Naive B cell (primary cell): ENCODE measurements at regions not wholly inside any gene's neighbourhood (a gene's known extent, or its start where the extent isn't known, plus 50 kb on each side); places are given as distances from the start of the nearest gene placed in this dataset.
A peak's percentile ranks its signal among the peaks of the same experiment; 100 is the strongest.
"Not testable (repeated sequence)": the region's sequence is repeated elsewhere in the genome, so short reads cannot be mapped to it uniquely, and the experiment has no call there.

ENCODE experiments used
- ATAC-seq, 2 donors: fragments of 150-1000 bp; cut with Tn5 transposase; 2 replicates each; pipeline ENCODE4 v1.10.0; 2021; ENCODE audit warnings: low read depth in 2 of 2, mild to moderate bottlenecking in 2 of 2, moderate library complexity in 2 of 2
- DNase-seq: peaks from one replicate; pipeline ENCODE4 v3.0.0; 2022
- H3K27ac Mint-ChIP-seq, 6 donors: one replicate each; pipeline ENCODE4 v1.8.0; 2020 to 2022; ENCODE audit warnings: mild to moderate bottlenecking in 6 of 6, mixed read lengths in 6 of 6, moderate library complexity in 5 of 6, inconsistent platforms in 2 of 6
- H3K27me3 Mint-ChIP-seq, 3 donors: one replicate each; pipeline ENCODE4 v1.8.0; 2021 to 2022; ENCODE audit warnings: mixed read lengths in 3 of 3, mild to moderate bottlenecking in 1 of 3
- H3K36me3 Mint-ChIP-seq, 2 donors: one replicate each; pipeline ENCODE4 v1.8.0; 2020 to 2022; ENCODE audit warnings: mixed read lengths in 2 of 2, inconsistent platforms in 1 of 2, mild to moderate bottlenecking in 1 of 2
- H3K4me1 Mint-ChIP-seq, 3 donors: one replicate each; pipeline ENCODE4 v1.8.0; 2020 to 2022; ENCODE audit warnings: mixed read lengths in 3 of 3, inconsistent platforms in 1 of 3, mild to moderate bottlenecking in 1 of 3, moderate library complexity in 1 of 3
- H3K4me3 Mint-ChIP-seq, 8 donors: one replicate each; pipeline ENCODE4 v1.8.0; 2020 to 2022; ENCODE audit warnings: mild to moderate bottlenecking in 8 of 8, mixed read lengths in 8 of 8, moderate library complexity in 8 of 8, inconsistent platforms in 2 of 8
- H3K9me3 Mint-ChIP-seq, 7 donors: one replicate each; pipeline ENCODE4 v1.8.0; 2020 to 2022; ENCODE audit warnings: mixed read lengths in 7 of 7, mild to moderate bottlenecking in 5 of 7, inconsistent platforms in 2 of 7, moderate library complexity in 1 of 7

- Mint-ChIP-seq H3K27ac (peak overlapping the region in 1 of 6 donors; percentile 13), H3K27me3 (no peaks in the 10 kb centered on the region), H3K9me3 (peaks cover 7 to 31% (median 10%) of the 10 kb centered on the region in 7 donors), H3K4me3 (no peak overlapping the region), H3K36me3 (no peaks in the 10 kb centered on the region), H3K4me1 (no peaks in the 10 kb centered on the region)
- DNase-seq (no peak), ATAC-seq (no peak)
Observed at GRCh38 chr2:163897799-163898198, 162.0 kb upstream of the FIGN start.

- H3K4me1 Mint-ChIP-seq, DNase-seq, H3K27me3 Mint-ChIP-seq, H3K36me3 Mint-ChIP-seq, H3K4me3 Mint-ChIP-seq, ATAC-seq, H3K27ac Mint-ChIP-seq: not testable (repeated sequence)
- peaks cover 0 to 11% (median 9%) of the 10 kb centered on the region in 7 donors for H3K9me3 Mint-ChIP-seq
Observed at GRCh38 chr2:163893444-163893843, 157.6 kb upstream of the FIGN start.

DNA sequence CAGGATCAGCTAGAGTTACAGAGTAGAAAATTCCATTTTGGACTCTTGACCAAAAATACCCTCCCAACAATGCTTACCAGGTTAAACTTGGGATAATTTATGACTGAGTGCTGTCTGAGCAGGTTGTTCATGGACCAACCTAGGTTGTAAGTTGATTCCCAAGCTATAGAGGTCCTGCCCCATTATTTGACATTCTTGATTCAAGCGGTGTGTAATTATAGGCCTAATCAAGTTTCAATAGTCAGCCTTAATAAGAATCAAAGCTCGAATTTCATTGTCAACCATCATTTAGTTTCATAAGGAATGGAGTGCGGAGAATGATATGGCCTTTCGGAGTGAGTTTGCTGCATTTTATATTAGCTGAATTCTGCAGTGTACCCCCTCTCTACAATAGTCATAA, 152.8 kb upstream of the FIGN start:
- Mint-ChIP-seq H3K36me3 (no peaks in the 10 kb centered on the region), H3K27me3 (no peaks in the 10 kb centered on the region), H3K9me3 (peaks cover 0 to 7% (median 3%) of the 10 kb centered on the region in 7 donors), H3K4me3 (no peak overlapping the region), H3K4me1 (no peaks in the 10 kb centered on the region), H3K27ac (no peak overlapping the region)
- no peak for DNase-seq
- ATAC-seq: no peak

GRCh38 chr2:163887182-163887581, 151.4 kb upstream of the FIGN start:
- Mint-ChIP-seq H3K4me3 (no peak overlapping the region), H3K27me3 (no peaks in the 10 kb centered on the region), H3K36me3 (no peaks in the 10 kb centered on the region), H3K9me3 (no peaks in the 10 kb centered on the region), H3K27ac (no peak overlapping the region), H3K4me1 (no peaks in the 10 kb centered on the region)
- no peak for ATAC-seq
- DNase-seq: no peak

- Mint-ChIP-seq H3K9me3 (peaks cover 0 to 6% (median 0%) of the 10 kb centered on the region in 7 donors), H3K27me3 (no peaks in the 10 kb centered on the region), H3K4me1 (no peaks in the 10 kb centered on the region), H3K36me3 (no peaks in the 10 kb centered on the region), H3K27ac (no peak overlapping the region), H3K4me3 (no peak overlapping the region)
- DNase-seq (no peak), ATAC-seq (no peak)
Observed at GRCh38 chr2:163884416-163884815, 148.6 kb upstream of the FIGN start.

GRCh38 chr2:163878718-163879117, 142.9 kb upstream of the FIGN start:
- Mint-ChIP-seq H3K4me1 (no peaks in the 10 kb centered on the region), H3K27me3 (no peaks in the 10 kb centered on the region), H3K27ac (no peak overlapping the region), H3K36me3 (no peaks in the 10 kb centered on the region), H3K4me3 (no peak overlapping the region), H3K9me3 (peaks cover 0 to 6% (median 0%) of the 10 kb centered on the region in 7 donors)
- ATAC-seq (no peak), DNase-seq (no peak)

GRCh38 chr2:163877316-163877715, 141.5 kb upstream of the FIGN start:
- H3K9me3 Mint-ChIP-seq: peaks cover 0 to 6% (median 0%) of the 10 kb centered on the region in 7 donors
- no peaks in the 10 kb centered on the region for H3K4me1 Mint-ChIP-seq

GRCh38 chr2:163863073-163863472, 127.3 kb upstream of the FIGN start:
- H3K9me3 Mint-ChIP-seq: peaks cover 0 to 10% (median 0%) of the 10 kb centered on the region in 7 donors
- H3K27ac Mint-ChIP-seq: no peak overlapping the region
- no peaks in the 10 kb centered on the region for H3K4me1 Mint-ChIP-seq
- no peak for ATAC-seq
- no peaks in the 10 kb centered on the region for H3K36me3 Mint-ChIP-seq
- no peaks in the 10 kb centered on the region for H3K27me3 Mint-ChIP-seq
- no peak for DNase-seq
- H3K4me3 Mint-ChIP-seq: no peak overlapping the region

More at GRCh38 chr2:163877316-163877715, 141.5 kb upstream of the FIGN start:
- no peaks in the 10 kb centered on the region for H3K36me3 Mint-ChIP-seq
- no peak overlapping the region for H3K4me3 Mint-ChIP-seq
- H3K27me3 Mint-ChIP-seq: no peaks in the 10 kb centered on the region
- H3K27ac Mint-ChIP-seq: no peak overlapping the region
- DNase-seq (no peak), ATAC-seq (no peak)

DNA sequence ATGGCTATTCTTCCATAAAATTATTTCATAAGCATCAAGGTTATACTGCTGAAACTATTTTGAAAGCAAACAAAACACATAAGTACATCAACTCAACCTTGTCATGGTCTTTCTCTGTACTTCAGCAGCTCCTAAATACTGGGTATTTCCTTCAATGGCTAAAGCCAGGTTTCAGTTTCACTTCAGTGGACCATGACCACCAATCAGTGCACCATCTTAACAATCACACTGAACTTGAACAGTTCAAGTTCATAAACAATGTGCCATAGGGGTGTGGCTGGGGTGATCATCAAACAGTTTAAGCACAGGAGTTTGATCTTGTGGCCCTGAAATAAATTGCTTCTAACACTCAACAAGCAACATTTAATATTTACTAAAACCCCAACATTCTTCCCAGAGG, 124.1 kb upstream of the FIGN start:
- peaks cover 0 to 2% (median 0%) of the 10 kb centered on the region in 7 donors for H3K9me3 Mint-ChIP-seq
- H3K36me3 Mint-ChIP-seq: no peaks in the 10 kb centered on the region
- no peak for DNase-seq
- H3K4me3 Mint-ChIP-seq: no peak overlapping the region
- H3K27ac Mint-ChIP-seq: no peak overlapping the region
- H3K4me1 Mint-ChIP-seq: no peaks in the 10 kb centered on the region
- H3K27me3 Mint-ChIP-seq: no peaks in the 10 kb centered on the region
- ATAC-seq: no peak

GRCh38 chr2:163856941-163857340, 121.1 kb upstream of the FIGN start:
- no peaks in the 10 kb centered on the region for H3K36me3 Mint-ChIP-seq
- H3K9me3 Mint-ChIP-seq: peaks cover 0 to 2% (median 0%) of the 10 kb centered on the region in 7 donors
- H3K4me3 Mint-ChIP-seq: no peak overlapping the region
- H3K27ac Mint-ChIP-seq: no peak overlapping the region
- H3K4me1 Mint-ChIP-seq: no peaks in the 10 kb centered on the region
- no peak for DNase-seq
- ATAC-seq: no peak
- no peaks in the 10 kb centered on the region for H3K27me3 Mint-ChIP-seq

- Mint-ChIP-seq H3K4me1 (no peaks in the 10 kb centered on the region), H3K4me3 (no peak overlapping the region), H3K36me3 (no peaks in the 10 kb centered on the region), H3K9me3 (peaks cover 0 to 6% (median 0%) of the 10 kb centered on the region in 7 donors), H3K27ac (no peak overlapping the region), H3K27me3 (no peaks in the 10 kb centered on the region)
- DNase-seq: no peak
- ATAC-seq: no peak
Observed at GRCh38 chr2:163852616-163853015, 116.8 kb upstream of the FIGN start.

DNA sequence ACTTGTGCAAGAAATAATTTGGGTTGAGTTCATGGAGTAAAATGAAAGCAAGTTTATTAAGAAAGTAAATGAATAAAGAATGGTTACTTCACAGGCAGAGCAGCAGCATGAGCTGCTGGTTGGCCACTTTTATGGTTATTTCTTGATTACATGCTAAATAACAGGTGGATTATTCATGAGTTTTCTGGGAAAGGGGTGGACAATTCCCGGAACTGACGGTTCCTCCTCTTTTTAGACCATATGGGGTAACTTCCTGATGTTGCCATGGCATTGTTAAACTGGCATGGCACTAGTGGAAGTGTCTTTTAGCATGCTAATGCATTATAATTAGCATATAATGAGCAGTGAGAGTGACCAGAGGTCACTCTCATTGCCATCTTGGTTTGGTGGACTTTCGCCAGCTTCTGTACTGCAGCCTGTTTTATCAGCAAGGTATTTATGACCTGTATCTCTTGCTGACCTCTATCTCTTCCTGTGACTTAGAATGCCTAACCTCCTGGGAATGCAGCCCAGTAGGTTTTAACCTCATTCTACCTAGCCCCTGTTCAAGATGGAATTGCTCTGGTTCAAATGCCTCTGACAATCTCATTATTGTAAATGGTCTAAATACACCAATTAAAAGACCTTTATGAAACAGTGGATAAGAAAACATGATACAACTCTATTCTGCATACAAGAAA, 114.1 kb upstream of the FIGN start:
- no peaks in the 10 kb centered on the region for H3K27me3 Mint-ChIP-seq

GRCh38 chr2:163838890-163839289, 103.1 kb upstream of the FIGN start:
- Mint-ChIP-seq H3K27ac (no peak overlapping the region), H3K4me3 (no peak overlapping the region), H3K27me3 (no peaks in the 10 kb centered on the region), H3K4me1 (no peaks in the 10 kb centered on the region), H3K9me3 (peaks cover 0 to 2% (median 0%) of the 10 kb centered on the region in 7 donors), H3K36me3 (no peaks in the 10 kb centered on the region)
- DNase-seq: no peak
- no peak for ATAC-seq

More for the DNA sequence above, 114.1 kb upstream of the FIGN start:
- ATAC-seq: no peak
- Mint-ChIP-seq H3K4me1 (no peaks in the 10 kb centered on the region), H3K9me3 (peaks cover 0 to 6% (median 0%) of the 10 kb centered on the region in 7 donors), H3K4me3 (no peak overlapping the region), H3K27ac (no peak overlapping the region), H3K36me3 (no peaks in the 10 kb centered on the region)
- DNase-seq: no peak

- H3K36me3 Mint-ChIP-seq: no peaks in the 10 kb centered on the region
- H3K4me3 Mint-ChIP-seq: no peak overlapping the region
- ATAC-seq (no peak), DNase-seq (no peak)
- peaks cover 0 to 2% (median 0%) of the 10 kb centered on the region in 7 donors for H3K9me3 Mint-ChIP-seq
- H3K27ac Mint-ChIP-seq: no peak overlapping the region
- no peaks in the 10 kb centered on the region for H3K27me3 Mint-ChIP-seq
- no peaks in the 10 kb centered on the region for H3K4me1 Mint-ChIP-seq
Observed at GRCh38 chr2:163836167-163836566, 100.4 kb upstream of the FIGN start.

GRCh38 chr2:163834841-163835240, 99.0 kb upstream of the FIGN start:
- Mint-ChIP-seq H3K36me3 (no peaks in the 10 kb centered on the region), H3K4me1 (no peaks in the 10 kb centered on the region), H3K9me3 (peaks cover 0 to 2% (median 0%) of the 10 kb centered on the region in 7 donors), H3K4me3 (no peak overlapping the region), H3K27ac (no peak overlapping the region), H3K27me3 (no peaks in the 10 kb centered on the region)
- DNase-seq: no peak
- ATAC-seq: no peak
